Iris pigment epithelial cell (primary cell): ENCODE measurements at regions not wholly inside any gene's neighbourhood (a gene's known extent, or its start where the extent isn't known, plus 50 kb on each side); places are given as distances from the start of the nearest gene placed in this dataset.
A peak's percentile ranks its signal among the peaks of the same experiment; 100 is the strongest.
"Not testable (repeated sequence)": the region's sequence is repeated elsewhere in the genome, so short reads cannot be mapped to it uniquely, and the experiment has no call there.

Source experiments
- DNase-seq: peaks from one replicate; pipeline ENCODE4 v3.0.0-alpha.2; 2011; ENCODE audit warnings: low read depth

GRCh38 chr5:102617191-102618187, 118.7 kb upstream of the SLCO6A1 start:
- no peak for DNase-seq

GRCh38 chr5:102622262-102622661, 123.5 kb upstream of the SLCO6A1 start:
- no peak for DNase-seq

GRCh38 chr5:102623329-102624065, 124.7 kb upstream of the SLCO6A1 start:
- DNase-seq = no peak

GRCh38 chr5:102624405-102624804, 125.6 kb upstream of the SLCO6A1 start:
- no peak for DNase-seq

- DNase-seq = no peak
Measured at GRCh38 chr5:102625468-102625867, 126.7 kb upstream of the SLCO6A1 start.

GRCh38 chr5:102625928-102626327, 127.1 kb upstream of the SLCO6A1 start:
- DNase-seq = no peak

- DNase-seq = peak; percentile 53
Measured at GRCh38 chr5:102627315-102627714, 127.8 kb upstream of the PAM start.

- peak; percentile 35 for DNase-seq
Measured at GRCh38 chr5:102628441-102629175, 126.5 kb upstream of the PAM start.

GRCh38 chr5:102629827-102630605, 125.1 kb upstream of the PAM start:
- no peak for DNase-seq

GRCh38 chr5:102635399-102635798, 119.7 kb upstream of the PAM start:
- DNase-seq = not testable (repeated sequence)

GRCh38 chr5:102638316-102638715, 116.8 kb upstream of the PAM start:
- no peak for DNase-seq

GRCh38 chr5:102638912-102639652, 116.0 kb upstream of the PAM start:
- no peak for DNase-seq

GRCh38 chr5:102649731-102650130, 105.4 kb upstream of the PAM start:
- peak; percentile 36 for DNase-seq

GRCh38 chr5:102651466-102651865, 103.6 kb upstream of the PAM start:
- DNase-seq = no peak

- DNase-seq = no peak
Measured at GRCh38 chr5:102654559-102655349, 100.4 kb upstream of the PAM start.

GRCh38 chr5:102659151-102659550, 96.0 kb upstream of the PAM start:
- DNase-seq = no peak

GRCh38 chr5:102660111-102660510, 95.0 kb upstream of the PAM start:
- no peak for DNase-seq

- peak; percentile 29 for DNase-seq
Measured at GRCh38 chr5:102663749-102664530, 91.2 kb upstream of the PAM start.
